ENCODE measurements at regions not wholly inside any gene's neighbourhood (a gene's known extent, or its start where the extent isn't known, plus 50 kb on each side); places are given as distances from the start of the nearest gene placed in this dataset.

- no peak overlapping the region for H2AFZ ChIP-seq (ENCODE audit: low read depth, low read length)
- ATAC-seq (ENCODE audit: insufficient read depth, low read depth) (no peak), DNase-seq (no peak)
- H4K20me1 ChIP-seq (ENCODE audit: insufficient read depth, low read length), result no peaks in the 10 kb centered on the region
- TF ChIP-seq EZH2 (IDR thresholded peaks at IDR 0.05; ENCODE audit: borderline replicate concordance, low read depth, low read length, severe bottlenecking), result no peak
- TF ChIP-seq CTCF (IDR thresholded peaks at IDR 0.05; ENCODE audit: borderline replicate concordance, extremely low read depth, low read length, poor library complexity, severe bottlenecking), result no peak
- no peak overlapping the region for H3K4me3 ChIP-seq (ENCODE audit: low read depth in 1 of 2, low read length in 2 of 2)
- no peaks in the 10 kb centered on the region for H3K9me3 ChIP-seq (ENCODE audit: insufficient read depth, low read length, severe bottlenecking)
- H3K4me2 ChIP-seq (ENCODE audit: insufficient read depth, low read length), result no peak overlapping the region
- H3K9ac ChIP-seq (ENCODE audit: low read depth, low read length), result no peak overlapping the region
- H3K4me1 ChIP-seq (ENCODE audit: insufficient read depth, low read length), result no peaks in the 10 kb centered on the region
- H3K79me2 ChIP-seq (ENCODE audit: insufficient read depth, low read length), result no peaks in the 10 kb centered on the region
- no peaks in the 10 kb centered on the region for H3K27me3 ChIP-seq (ENCODE audit: insufficient read depth, low read length, poor library complexity)
- no peak overlapping the region for H3K27ac ChIP-seq (ENCODE audit: low read length)
- H3K36me3 ChIP-seq (ENCODE audit: insufficient read depth, low read length), result no peaks in the 10 kb centered on the region
These were observed 427.6 kb downstream of the TBL1XR1 start for GRCh38 chr3:176769547-176770190.

GRCh38 chr3:176767385-176767784 is 429.9 kb downstream of the TBL1XR1 start:
- H2AFZ ChIP-seq (ENCODE audit: low read depth, low read length), result no peak overlapping the region
- H3K36me3 ChIP-seq (ENCODE audit: insufficient read depth, low read length), result no peaks in the 10 kb centered on the region
- no peaks in the 10 kb centered on the region for H3K27me3 ChIP-seq (ENCODE audit: insufficient read depth, low read length, poor library complexity)
- H3K27ac ChIP-seq (ENCODE audit: low read length), result no peak overlapping the region
- no peaks in the 10 kb centered on the region for H3K79me2 ChIP-seq (ENCODE audit: insufficient read depth, low read length)
- H3K4me2 ChIP-seq (ENCODE audit: insufficient read depth, low read length), result no peak overlapping the region
- no peak overlapping the region for H3K4me3 ChIP-seq (ENCODE audit: low read depth in 1 of 2, low read length in 2 of 2)
- TF ChIP-seq CTCF (IDR thresholded peaks at IDR 0.05; ENCODE audit: borderline replicate concordance, extremely low read depth, low read length, poor library complexity, severe bottlenecking) (no peak), EZH2 (IDR thresholded peaks at IDR 0.05; ENCODE audit: borderline replicate concordance, low read depth, low read length, severe bottlenecking) (no peak)
- no peak overlapping the region for H3K9ac ChIP-seq (ENCODE audit: low read depth, low read length)
- no peaks in the 10 kb centered on the region for H4K20me1 ChIP-seq (ENCODE audit: insufficient read depth, low read length)
- H3K9me3 ChIP-seq (ENCODE audit: insufficient read depth, low read length, severe bottlenecking), result no peaks in the 10 kb centered on the region
- no peaks in the 10 kb centered on the region for H3K4me1 ChIP-seq (ENCODE audit: insufficient read depth, low read length)
- DNase-seq (no peak), ATAC-seq (ENCODE audit: insufficient read depth, low read depth) (no peak)

- H3K27me3 ChIP-seq (ENCODE audit: insufficient read depth, low read length, poor library complexity), result no peaks in the 10 kb centered on the region
- DNase-seq (no peak), ATAC-seq (ENCODE audit: insufficient read depth, low read depth) (no peak)
- no peaks in the 10 kb centered on the region for H4K20me1 ChIP-seq (ENCODE audit: insufficient read depth, low read length)
- H3K4me3 ChIP-seq (ENCODE audit: low read depth in 1 of 2, low read length in 2 of 2), result no peak overlapping the region
- H3K9me3 ChIP-seq (ENCODE audit: insufficient read depth, low read length, severe bottlenecking), result no peaks in the 10 kb centered on the region
- no peak overlapping the region for H2AFZ ChIP-seq (ENCODE audit: low read depth, low read length)
- no peak overlapping the region for H3K9ac ChIP-seq (ENCODE audit: low read depth, low read length)
- H3K4me2 ChIP-seq (ENCODE audit: insufficient read depth, low read length), result no peak overlapping the region
- TF ChIP-seq CTCF (IDR thresholded peaks at IDR 0.05; ENCODE audit: borderline replicate concordance, extremely low read depth, low read length, poor library complexity, severe bottlenecking), result no peak
- no peak for TF ChIP-seq EZH2 (IDR thresholded peaks at IDR 0.05; ENCODE audit: borderline replicate concordance, low read depth, low read length, severe bottlenecking)
- H3K36me3 ChIP-seq (ENCODE audit: insufficient read depth, low read length), result no peaks in the 10 kb centered on the region
- H3K27ac ChIP-seq (ENCODE audit: low read length), result no peak overlapping the region
- H3K4me1 ChIP-seq (ENCODE audit: insufficient read depth, low read length), result no peaks in the 10 kb centered on the region
- no peaks in the 10 kb centered on the region for H3K79me2 ChIP-seq (ENCODE audit: insufficient read depth, low read length)
These were observed 430.4 kb downstream of the TBL1XR1 start for GRCh38 chr3:176766862-176767261.
